ENCODE measurements at regions not wholly inside any gene's neighbourhood (a gene's known extent, or its start where the extent isn't known, plus 50 kb on each side); places are given as distances from the start of the nearest gene placed in this dataset.
"Not testable (repeated sequence)": the region's sequence is repeated elsewhere in the genome, so short reads cannot be mapped to it uniquely, and the experiment has no call there.

GRCh38 chr3:40756500-40756899 lies 231.7 kb downstream of the ZNF621 start:
- no peak overlapping the region for H3K27ac ChIP-seq
- TF ChIP-seq CTCF (IDR thresholded peaks at IDR 0.05) (no peak), ZFX (IDR thresholded peaks at IDR 0.05; ENCODE audit: borderline replicate concordance) (no peak)

GRCh38 chr3:40762771-40763170 lies 238.0 kb downstream of the ZNF621 start:
- not testable (repeated sequence) for H3K27ac ChIP-seq

GRCh38 chr3:40763807-40764206 lies 239.0 kb downstream of the ZNF621 start:
- TF ChIP-seq CTCF (IDR thresholded peaks at IDR 0.05) (no peak), ZFX (IDR thresholded peaks at IDR 0.05; ENCODE audit: borderline replicate concordance) (no peak)

GRCh38 chr3:40764747-40765146 lies 240.0 kb downstream of the ZNF621 start:
- no peak for TF ChIP-seq CTCF (IDR thresholded peaks at IDR 0.05)
- H3K27ac ChIP-seq: no peak overlapping the region

More at GRCh38 chr3:40763807-40764206, 239.0 kb downstream of the ZNF621 start:
- no peak overlapping the region for H3K27ac ChIP-seq

- H3K27ac ChIP-seq: no peak overlapping the region
- TF ChIP-seq ZFX (IDR thresholded peaks at IDR 0.05; ENCODE audit: borderline replicate concordance) (no peak), CTCF (IDR thresholded peaks at IDR 0.05) (no peak)
Measured at GRCh38 chr3:40765884-40766283, 241.1 kb downstream of the ZNF621 start.

- TF ChIP-seq ZFX (IDR thresholded peaks at IDR 0.05; ENCODE audit: borderline replicate concordance) (no peak), CTCF (IDR thresholded peaks at IDR 0.05) (no peak)
- H3K27ac ChIP-seq: no peak overlapping the region
Measured at GRCh38 chr3:40766396-40766795, 241.6 kb downstream of the ZNF621 start.

- TF ChIP-seq CTCF (IDR thresholded peaks at IDR 0.05) (no peak), ZFX (IDR thresholded peaks at IDR 0.05; ENCODE audit: borderline replicate concordance) (no peak)
- no peak overlapping the region for H3K27ac ChIP-seq
Measured at GRCh38 chr3:40768046-40768445, 243.3 kb downstream of the ZNF621 start.

GRCh38 chr3:40768536-40768935 lies 243.8 kb downstream of the ZNF621 start:
- TF ChIP-seq CTCF (IDR thresholded peaks at IDR 0.05): no peak
- no peak for TF ChIP-seq ZFX (IDR thresholded peaks at IDR 0.05; ENCODE audit: borderline replicate concordance)
- H3K27ac ChIP-seq: no peak overlapping the region
